Neural cell (in vitro differentiated cells): ENCODE measurements at regions not wholly inside any gene's neighbourhood (a gene's known extent, or its start where the extent isn't known, plus 50 kb on each side); places are given as distances from the start of the nearest gene placed in this dataset.

Experiments used
- H2AFZ ChIP-seq: fragments of 200-600, 300-800 bp; sonication (generic), shearing (Covaris generic); 2 replicates; pipeline ENCODE4 v1.6.0; 2014; ENCODE audit warnings: low read depth, mild to moderate bottlenecking, antibody characterized with exemption, low read length, moderate library complexity
- H3F3A ChIP-seq: fragments of 200-600 bp; shearing (Covaris generic); 2 replicates; pipeline ENCODE4 v1.6.1; 2016; ENCODE audit warnings: mild to moderate bottlenecking, moderate library complexity, mixed read lengths, antibody characterized with exemption, low read length; ENCODE audit not compliant: insufficient read depth, poor library complexity, severe bottlenecking
- H3K27ac ChIP-seq: fragments of 200-600, 300-800 bp; sonication (generic), shearing (Covaris generic); 2 replicates; pipeline ENCODE4 v1.5.1; 2014; ENCODE audit warnings: mild to moderate bottlenecking, low read length, moderate library complexity
- H3K27me3 ChIP-seq: fragments of 300-800, 200-600 bp; sonication (generic), shearing (Covaris generic); 2 replicates; pipeline ENCODE4 v1.6.0; 2014; ENCODE audit warnings: mild to moderate bottlenecking, low read depth, low read length, moderate library complexity; ENCODE audit not compliant: insufficient read depth
- H3K36me3 ChIP-seq: fragments of 300-800, 200-600 bp; sonication (generic), shearing (Covaris generic); 2 replicates; pipeline ENCODE4 v1.5.1; 2014; ENCODE audit warnings: mild to moderate bottlenecking, antibody characterized with exemption, low read length, moderate library complexity; ENCODE audit not compliant: insufficient read depth
- H3K4me2 ChIP-seq: fragments of 300-800, 200-600 bp; sonication (generic), shearing (Covaris generic); 2 replicates; pipeline ENCODE4 v1.6.0; 2014; ENCODE audit warnings: mild to moderate bottlenecking, low read length
- H3K4me3 ChIP-seq: fragments of 300-800, 200-600 bp; sonication (generic), shearing (Covaris generic); 2 replicates; pipeline ENCODE4 v1.5.1; 2014; ENCODE audit warnings: mild to moderate bottlenecking, low read length, moderate library complexity
- H3K79me2 ChIP-seq: fragments of 200-600 bp; shearing (Covaris generic); replicated peaks from 2 replicates; pipeline ENCODE4 v1.6.0; 2014; ENCODE audit warnings: mild to moderate bottlenecking, low read length, moderate library complexity; ENCODE audit not compliant: insufficient read depth
- H3K9ac ChIP-seq: fragments of 300-800, 200-600 bp; sonication (generic), shearing (Covaris generic); 2 replicates; pipeline ENCODE4 v1.6.1; 2016; ENCODE audit warnings: mild to moderate bottlenecking, low read length, mixed read lengths
- H3K9me2 ChIP-seq: fragments of 200-600 bp; shearing (Covaris generic); 2 replicates; pipeline ENCODE4 v1.6.1; 2016; ENCODE audit warnings: mild to moderate bottlenecking, low read length, mixed read lengths; ENCODE audit not compliant: insufficient read depth
- H3K9me3 ChIP-seq: fragments of 200-600, 300-800 bp; sonication (generic), shearing (Covaris generic); 2 replicates; pipeline ENCODE4 v1.6.1; 2016; ENCODE audit warnings: mild to moderate bottlenecking, mixed run types, low read length, moderate library complexity, mixed read lengths
- H4K20me1 ChIP-seq: fragments of 200-600 bp; shearing (Covaris generic); 2 replicates; pipeline ENCODE4 v1.6.1; 2016; ENCODE audit warnings: mild to moderate bottlenecking, mixed run types; ENCODE audit not compliant: insufficient read depth
- EP300 ChIP-seq: fragments of 450-650 bp; conservative IDR thresholded peaks from 2 replicates; pipeline ENCODE4 v1.6.1; 2014; ENCODE audit warnings: antibody characterized with exemption, mild to moderate bottlenecking, moderate library complexity; ENCODE audit not compliant: poor library complexity, severe bottlenecking
- EZH2 ChIP-seq: fragments of 200-600, 300-800 bp; shearing (Covaris generic), sonication (generic); IDR thresholded peaks from 2 replicates; pipeline ENCODE4 v1.6.1; 2014; ENCODE audit warnings: antibody characterized with exemption, low read length, borderline replicate concordance, mild to moderate bottlenecking; ENCODE audit not compliant: insufficient read depth, poor library complexity, severe bottlenecking
- MXI1 ChIP-seq: fragments of 450-650 bp; conservative IDR thresholded peaks from 2 replicates; pipeline ENCODE4 v1.6.1; 2014; ENCODE audit warnings: antibody characterized with exemption, mild to moderate bottlenecking; ENCODE audit not compliant: poor library complexity, severe bottlenecking
- POLR2AphosphoS5 ChIP-seq: IDR thresholded peaks from 2 replicates; pipeline ENCODE4 v1.6.1; 2012
- RAD21 ChIP-seq: fragments of 450-650 bp; conservative IDR thresholded peaks from 2 replicates; pipeline ENCODE4 v1.6.1; 2014; ENCODE audit warnings: antibody characterized with exemption, mild to moderate bottlenecking, moderate library complexity
- SMC3 ChIP-seq: fragments of 450-650 bp; conservative IDR thresholded peaks from 2 replicates; pipeline ENCODE4 v1.6.1; 2014; ENCODE audit warnings: antibody characterized with exemption, mild to moderate bottlenecking, moderate library complexity; ENCODE audit not compliant: poor library complexity
- TAF1 ChIP-seq: IDR thresholded peaks from 2 replicates; pipeline ENCODE4 v1.6.1; 2012; ENCODE audit warnings: low read depth
- TF ChIP-seq, protein P1 (sequence below): fragments of 450-650 bp; IDR thresholded peaks from 2 replicates; pipeline ENCODE4 v1.5.1; 2014; ENCODE audit warnings: antibody characterized with exemption, mild to moderate bottlenecking, moderate library complexity; ENCODE audit not compliant: poor library complexity, severe bottlenecking
- TF ChIP-seq, protein P2 (sequence below): IDR thresholded peaks from 2 replicates; pipeline ENCODE4 v1.6.1; 2012; ENCODE audit warnings: borderline replicate concordance

DNA sequence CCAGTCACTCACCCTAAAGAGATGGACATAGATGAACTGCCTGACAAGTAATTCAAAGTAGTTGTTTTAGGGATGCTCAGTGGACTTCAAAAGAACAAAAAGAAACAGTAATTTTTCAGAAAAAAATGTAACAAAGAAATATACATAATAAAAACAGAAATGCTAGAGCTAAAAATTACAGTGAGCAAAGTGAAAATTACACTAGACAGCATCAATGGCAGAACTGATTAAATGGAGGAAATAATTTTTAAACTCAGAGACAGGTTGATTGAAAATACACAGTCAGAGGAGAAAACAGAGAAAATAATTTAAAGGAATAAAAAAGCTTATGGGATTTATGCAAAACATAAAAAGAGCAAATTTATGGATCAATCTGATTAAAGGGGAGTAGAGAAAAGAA, 1968.4 kb downstream of the EFNA5 start:
- no peaks in the 10 kb centered on the region for H3K36me3 ChIP-seq
- peaks cover 5% of the 10 kb centered on the region for H3K9me3 ChIP-seq
- no peaks in the 10 kb centered on the region for H3K27me3 ChIP-seq
- H3K4me3 ChIP-seq: no peak overlapping the region
- no peaks in the 10 kb centered on the region for H3K79me2 ChIP-seq
- H3K9me2 ChIP-seq: no peaks in the 10 kb centered on the region
- no peak overlapping the region for H3K9ac ChIP-seq
- no peak overlapping the region for H3K4me2 ChIP-seq
- no peaks in the 10 kb centered on the region for H3F3A ChIP-seq
- TF ChIP-seq TAF1: no peak
- no peak for TF ChIP-seq EZH2
- TF ChIP-seq, protein P1, sequence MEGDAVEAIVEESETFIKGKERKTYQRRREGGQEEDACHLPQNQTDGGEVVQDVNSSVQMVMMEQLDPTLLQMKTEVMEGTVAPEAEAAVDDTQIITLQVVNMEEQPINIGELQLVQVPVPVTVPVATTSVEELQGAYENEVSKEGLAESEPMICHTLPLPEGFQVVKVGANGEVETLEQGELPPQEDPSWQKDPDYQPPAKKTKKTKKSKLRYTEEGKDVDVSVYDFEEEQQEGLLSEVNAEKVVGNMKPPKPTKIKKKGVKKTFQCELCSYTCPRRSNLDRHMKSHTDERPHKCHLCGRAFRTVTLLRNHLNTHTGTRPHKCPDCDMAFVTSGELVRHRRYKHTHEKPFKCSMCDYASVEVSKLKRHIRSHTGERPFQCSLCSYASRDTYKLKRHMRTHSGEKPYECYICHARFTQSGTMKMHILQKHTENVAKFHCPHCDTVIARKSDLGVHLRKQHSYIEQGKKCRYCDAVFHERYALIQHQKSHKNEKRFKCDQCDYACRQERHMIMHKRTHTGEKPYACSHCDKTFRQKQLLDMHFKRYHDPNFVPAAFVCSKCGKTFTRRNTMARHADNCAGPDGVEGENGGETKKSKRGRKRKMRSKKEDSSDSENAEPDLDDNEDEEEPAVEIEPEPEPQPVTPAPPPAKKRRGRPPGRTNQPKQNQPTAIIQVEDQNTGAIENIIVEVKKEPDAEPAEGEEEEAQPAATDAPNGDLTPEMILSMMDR: no peak
- no peak for TF ChIP-seq POLR2AphosphoS5
- no peak for TF ChIP-seq SMC3
- TF ChIP-seq EP300: no peak
- TF ChIP-seq, protein P2, sequence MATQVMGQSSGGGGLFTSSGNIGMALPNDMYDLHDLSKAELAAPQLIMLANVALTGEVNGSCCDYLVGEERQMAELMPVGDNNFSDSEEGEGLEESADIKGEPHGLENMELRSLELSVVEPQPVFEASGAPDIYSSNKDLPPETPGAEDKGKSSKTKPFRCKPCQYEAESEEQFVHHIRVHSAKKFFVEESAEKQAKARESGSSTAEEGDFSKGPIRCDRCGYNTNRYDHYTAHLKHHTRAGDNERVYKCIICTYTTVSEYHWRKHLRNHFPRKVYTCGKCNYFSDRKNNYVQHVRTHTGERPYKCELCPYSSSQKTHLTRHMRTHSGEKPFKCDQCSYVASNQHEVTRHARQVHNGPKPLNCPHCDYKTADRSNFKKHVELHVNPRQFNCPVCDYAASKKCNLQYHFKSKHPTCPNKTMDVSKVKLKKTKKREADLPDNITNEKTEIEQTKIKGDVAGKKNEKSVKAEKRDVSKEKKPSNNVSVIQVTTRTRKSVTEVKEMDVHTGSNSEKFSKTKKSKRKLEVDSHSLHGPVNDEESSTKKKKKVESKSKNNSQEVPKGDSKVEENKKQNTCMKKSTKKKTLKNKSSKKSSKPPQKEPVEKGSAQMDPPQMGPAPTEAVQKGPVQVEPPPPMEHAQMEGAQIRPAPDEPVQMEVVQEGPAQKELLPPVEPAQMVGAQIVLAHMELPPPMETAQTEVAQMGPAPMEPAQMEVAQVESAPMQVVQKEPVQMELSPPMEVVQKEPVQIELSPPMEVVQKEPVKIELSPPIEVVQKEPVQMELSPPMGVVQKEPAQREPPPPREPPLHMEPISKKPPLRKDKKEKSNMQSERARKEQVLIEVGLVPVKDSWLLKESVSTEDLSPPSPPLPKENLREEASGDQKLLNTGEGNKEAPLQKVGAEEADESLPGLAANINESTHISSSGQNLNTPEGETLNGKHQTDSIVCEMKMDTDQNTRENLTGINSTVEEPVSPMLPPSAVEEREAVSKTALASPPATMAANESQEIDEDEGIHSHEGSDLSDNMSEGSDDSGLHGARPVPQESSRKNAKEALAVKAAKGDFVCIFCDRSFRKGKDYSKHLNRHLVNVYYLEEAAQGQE: no peak
- TF ChIP-seq MXI1: no peak
- TF ChIP-seq RAD21: no peak
- no peaks in the 10 kb centered on the region for H4K20me1 ChIP-seq
- no peak overlapping the region for H3K27ac ChIP-seq
- no peak overlapping the region for H2AFZ ChIP-seq

DNA sequence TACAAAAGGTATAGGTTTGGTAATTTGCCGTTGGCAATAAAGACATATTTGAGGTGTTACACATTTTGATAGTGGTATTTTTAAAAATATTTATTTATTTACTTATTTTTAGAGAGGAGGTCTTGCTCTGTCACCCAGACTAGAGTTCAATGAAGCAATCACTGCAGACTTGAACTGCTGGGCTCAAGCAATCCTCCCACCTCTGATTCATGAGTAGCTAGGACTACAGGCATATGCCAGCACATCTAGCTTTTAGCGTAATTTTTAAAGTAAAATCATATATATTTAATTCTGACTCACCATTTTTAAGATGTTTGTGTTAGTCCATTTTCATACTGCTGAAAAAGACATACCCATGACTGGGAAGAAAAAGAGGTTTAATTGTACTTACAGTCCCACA, 1974.3 kb downstream of the EFNA5 start:
- H3K27ac ChIP-seq: no peak overlapping the region
- no peak overlapping the region for H3K9ac ChIP-seq
- H3K9me2 ChIP-seq: no peaks in the 10 kb centered on the region
- no peaks in the 10 kb centered on the region for H4K20me1 ChIP-seq
- H3K36me3 ChIP-seq: no peaks in the 10 kb centered on the region
- no peak overlapping the region for H3K4me2 ChIP-seq
- TF ChIP-seq SMC3 (no peak), EZH2 (no peak), MXI1 (no peak), POLR2AphosphoS5 (no peak)
- TF ChIP-seq, protein P1: no peak
- no peak overlapping the region for H3K4me3 ChIP-seq
- no peaks in the 10 kb centered on the region for H3K9me3 ChIP-seq
- no peaks in the 10 kb centered on the region for H3F3A ChIP-seq
- H3K79me2 ChIP-seq: no peaks in the 10 kb centered on the region
- H2AFZ ChIP-seq: no peak overlapping the region
- H3K27me3 ChIP-seq: no peaks in the 10 kb centered on the region
